IMR-90 (cell line): ENCODE measurements at regions not wholly inside any gene's neighbourhood (a gene's known extent, or its start where the extent isn't known, plus 50 kb on each side); places are given as distances from the start of the nearest gene placed in this dataset.

ENCODE experiments used
- ATAC-seq: fragments of 200-7000 bp; cut with Tn5 transposase; 2 replicates; pipeline ENCODE4 v1.9.1; 2020; ENCODE audit warnings: low read depth, mild to moderate bottlenecking, moderate library complexity
- BruUV-seq: library from RNA; stranded (reverse); fragments of 400-500 nt; replicated peaks from 2 replicates; lab custom pipeline; 2021; lab: Mats Ljungman, UMichigan
- CTCF ChIA-PET: fragments of 300-600 bp; formaldehyde crosslinking; extraction: SDS; loops from one replicate; lab custom pipeline; 2021; ENCODE audit warnings: antibody characterized with exemption; lab: Yijun Ruan, JAX
- POLR2A ChIA-PET: fragments of 300-600 bp; sonication (Branson Sonifier 250); formaldehyde crosslinking; loops from one replicate; lab custom pipeline; 2022; ENCODE audit warnings: antibody characterized with exemption; ENCODE audit not compliant: unreplicated experiment; lab: Charles Lee
- DNase-seq: peaks from one replicate; pipeline ENCODE4 v3.0.0; 2013
- H2AFZ ChIP-seq: replicated peaks from 2 replicates; pipeline ENCODE3; 2013; ENCODE audit warnings: low read length, mild to moderate bottlenecking; ENCODE audit not compliant: poor library complexity
- H2AK5ac ChIP-seq: 2 replicates; pipeline ENCODE4 v1.6.1; 2013; ENCODE audit warnings: low read depth, low read length, inconsistent platforms
- H2AK9ac ChIP-seq: replicated peaks from 2 replicates; pipeline ENCODE3; 2013; ENCODE audit warnings: mild to moderate bottlenecking, low read depth, low read length, moderate library complexity; ENCODE audit not compliant: poor library complexity
- H2BK120ac ChIP-seq: 2 replicates; pipeline ENCODE4 v1.6.1; 2013; ENCODE audit warnings: low read depth, low read length, inconsistent platforms
- H2BK15ac ChIP-seq: 3 replicates; pipeline ENCODE4 v1.6.1; 2013; ENCODE audit warnings: low read depth, low read length, inconsistent platforms
- H2BK20ac ChIP-seq: 2 replicates; pipeline ENCODE4 v1.6.1; 2013; ENCODE audit warnings: low read depth, mild to moderate bottlenecking, inconsistent platforms, low read length, moderate library complexity
- H2BK5ac ChIP-seq: 2 replicates; pipeline ENCODE4 v1.6.1; 2013; ENCODE audit warnings: mild to moderate bottlenecking, low read depth, low read length, inconsistent platforms; ENCODE audit not compliant: poor library complexity, severe bottlenecking
- H3K14ac ChIP-seq: replicated peaks from 2 replicates; pipeline ENCODE4 v1.6.1; 2013; ENCODE audit warnings: low read depth, low read length, inconsistent platforms
- H3K18ac ChIP-seq: 2 replicates; pipeline ENCODE4 v1.6.1; 2013; ENCODE audit warnings: low read depth, low read length, control low read depth
- H3K23ac ChIP-seq: 2 replicates; pipeline ENCODE4 v1.6.1; 2013; ENCODE audit warnings: low read depth, low read length, inconsistent platforms
- H3K27ac ChIP-seq: 2 replicates; pipeline ENCODE4 v1.5.1; 2013; ENCODE audit warnings: mild to moderate bottlenecking, control low read depth, low read length; ENCODE audit not compliant: insufficient read depth
- H3K27me3 ChIP-seq: 2 replicates; pipeline ENCODE4 v1.6.1; 2013; ENCODE audit warnings: low read length; ENCODE audit not compliant: control insufficient read depth, insufficient read depth
- H3K36me3 ChIP-seq: 2 replicates; pipeline ENCODE4 v1.6.1; 2013; ENCODE audit warnings: low read length, mixed read lengths; ENCODE audit not compliant: control insufficient read depth, insufficient read depth
- H3K4ac ChIP-seq: 2 replicates; pipeline ENCODE4 v1.6.1; 2013; ENCODE audit warnings: low read depth, low read length, inconsistent platforms
- H3K4me1 ChIP-seq: 2 replicates; pipeline ENCODE4 v1.6.1; 2013; ENCODE audit warnings: low read length, mixed read lengths; ENCODE audit not compliant: control insufficient read depth, insufficient read depth
- H3K4me2 ChIP-seq: 2 replicates; pipeline ENCODE4 v1.6.1; 2013; ENCODE audit warnings: low read depth, mild to moderate bottlenecking, control low read depth, low read length, moderate library complexity
- H3K4me3 ChIP-seq: 2 replicates; pipeline ENCODE4 v1.5.1; 2013; ENCODE audit warnings: low read depth, mild to moderate bottlenecking, control low read depth, low read length, moderate library complexity; ENCODE audit not compliant: insufficient read depth
- H3K56ac ChIP-seq: 2 replicates; pipeline ENCODE4 v1.6.1; 2013; ENCODE audit warnings: low read length, inconsistent platforms; ENCODE audit not compliant: insufficient read depth; ENCODE audit errors: extremely low read depth
- H3K79me1 ChIP-seq, 2 experiments: 2 replicates each; pipeline ENCODE4 v1.6.1; 2013; ENCODE audit warnings: low read length in 2 of 2, inconsistent platforms in 1 of 2, low read depth in 1 of 2
- H3K9ac ChIP-seq: 2 replicates; pipeline ENCODE4 v1.6.1; 2013; ENCODE audit warnings: low read depth, low read length, control low read depth
- H3K9me1 ChIP-seq: 2 replicates; pipeline ENCODE4 v1.6.1; 2013; ENCODE audit warnings: low read length, inconsistent platforms; ENCODE audit not compliant: insufficient read depth
- H3K9me3 ChIP-seq: 2 replicates; pipeline ENCODE4 v1.6.1; 2013; ENCODE audit warnings: low read length; ENCODE audit not compliant: control insufficient read depth, insufficient read depth
- H4K20me1 ChIP-seq: 2 replicates; pipeline ENCODE4 v1.6.1; 2013; ENCODE audit warnings: low read length, inconsistent platforms; ENCODE audit not compliant: insufficient read depth
- H4K5ac ChIP-seq: 2 replicates; pipeline ENCODE4 v1.6.1; 2013; ENCODE audit warnings: mild to moderate bottlenecking, low read depth, low read length, control low read depth
- H4K8ac ChIP-seq, 2 experiments: 2 replicates each; pipeline ENCODE4 v1.6.1; 2013; ENCODE audit warnings: low read depth in 2 of 2, low read length in 2 of 2, control low read depth in 1 of 2, inconsistent platforms in 1 of 2
- H4K91ac ChIP-seq: 2 replicates; pipeline ENCODE4 v1.6.1; 2013; ENCODE audit warnings: low read depth, low read length, inconsistent platforms; ENCODE audit not compliant: insufficient read depth
- BHLHE40 ChIP-seq: fragments of 150-350 bp; IDR thresholded peaks from 2 replicates; pipeline ENCODE4 v1.6.1; 2016; ENCODE audit warnings: mild to moderate bottlenecking, low read depth, low read length
- CEBPB ChIP-seq: IDR thresholded peaks from 2 replicates; pipeline ENCODE4 v1.6.1; 2012; ENCODE audit warnings: low read depth, low read length, improper control_type of control experiment
- CHD1 ChIP-seq: IDR thresholded peaks from 2 replicates; pipeline ENCODE4 v1.6.1; 2012; ENCODE audit warnings: low read depth, low read length, improper control_type of control experiment
- FOS ChIP-seq: fragments of 150-350 bp; IDR thresholded peaks from 2 replicates; pipeline ENCODE4 v1.6.1; 2016; ENCODE audit warnings: low read depth, low read length
- MAFK ChIP-seq: IDR thresholded peaks from 2 replicates; pipeline ENCODE4 v1.6.1; 2012; ENCODE audit warnings: low read depth, low read length, improper control_type of control experiment
- MAZ ChIP-seq: IDR thresholded peaks from 2 replicates; pipeline ENCODE4 v1.6.1; 2012; ENCODE audit warnings: low read depth, mild to moderate bottlenecking, low read length, improper control_type of control experiment, moderate library complexity, borderline replicate concordance
- MXI1 ChIP-seq: IDR thresholded peaks from 2 replicates; pipeline ENCODE4 v1.6.1; 2012; ENCODE audit warnings: low read depth, mild to moderate bottlenecking, low read length, moderate library complexity, borderline replicate concordance
- NFE2L2 ChIP-seq: fragments of 150-350 bp; IDR thresholded peaks from 2 replicates; pipeline ENCODE4 v1.6.1; 2016; ENCODE audit warnings: low read depth, mild to moderate bottlenecking, low read length
- POLR2A ChIP-seq: IDR thresholded peaks from 2 replicates; pipeline ENCODE4 v1.6.1; 2012; ENCODE audit warnings: mild to moderate bottlenecking, low read depth, low read length
- RAD21 ChIP-seq: IDR thresholded peaks from 2 replicates; pipeline ENCODE4 v1.6.1; 2012; ENCODE audit warnings: low read length, improper control_type of control experiment
- RCOR1 ChIP-seq: IDR thresholded peaks from 2 replicates; pipeline ENCODE4 v1.6.1; 2012; ENCODE audit warnings: mild to moderate bottlenecking, low read length, improper control_type of control experiment; ENCODE audit not compliant: insufficient replicate concordance
- RFX5 ChIP-seq: IDR thresholded peaks from 2 replicates; pipeline ENCODE4 v1.8.0; 2012; ENCODE audit warnings: low read depth, mild to moderate bottlenecking, low read length, moderate library complexity
- SMC3 ChIP-seq: fragments of 150-350 bp; IDR thresholded peaks from 2 replicates; pipeline ENCODE4 v1.6.1; 2016; ENCODE audit warnings: low read depth, mild to moderate bottlenecking, antibody characterized with exemption, low read length, moderate library complexity
- WGBS, 2 experiments: methylation state at CpG; one replicate each; pipeline versions ENCODE4 v1.1.5 to v1.1.7; 2013; ENCODE audit warnings: missing lambda C conversion rate in 2 of 2; ENCODE audit not compliant: insufficient read length in 1 of 2; ENCODE audit errors: extremely low coverage in 2 of 2; 5-methylcytosine and 5-hydroxymethylcytosine counted together
- dilution Hi-C: fragments of 300-500 bp; cut with HindIII; formaldehyde crosslinking; loops from one replicate; pipeline ENCODE4 v1.14.3; 2018; ENCODE audit warnings: low sequenced_read_pairs; ENCODE audit not compliant: unreplicated experiment
- in situ Hi-C: fragments of 300-500 bp; cut with MboI; formaldehyde crosslinking; loops from 3 replicates; pipeline ENCODE4 v1.14.3; 2019; ENCODE audit warnings: low sequenced_read_pairs, inconsistent platforms, mixed read lengths
- intact Hi-C: fragments of 100-400 bp; cut with micrococcal nuclease; formaldehyde crosslinking; loops from 2 replicates; pipeline ENCODE4 v1.10.0; 2022
- TF ChIP-seq, protein P1 (sequence below): conservative IDR thresholded peaks from 2 replicates; pipeline ENCODE4 v1.5.1; 2012; ENCODE audit warnings: mild to moderate bottlenecking, low read depth, low read length, improper control_type of control experiment

DNA sequence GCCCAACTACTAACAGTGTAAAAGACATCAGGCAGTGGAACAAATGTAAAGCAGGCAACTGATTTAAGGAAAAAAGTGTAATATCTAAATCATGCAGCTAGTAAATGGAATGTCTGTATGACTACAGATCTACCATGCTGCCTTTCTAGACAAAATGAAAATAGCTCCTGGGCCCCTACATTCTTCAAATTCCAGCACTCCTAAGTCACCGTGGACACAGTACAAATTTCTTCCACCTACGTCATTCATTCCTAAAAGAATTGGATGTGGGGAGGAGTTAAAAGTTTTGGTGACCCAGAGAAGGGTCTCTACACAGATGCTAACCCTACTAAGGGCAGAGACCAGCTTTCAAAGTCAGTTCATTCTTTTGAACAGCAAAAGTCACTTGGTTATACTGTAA lies 137.2 kb upstream of the ARHGEF9 start:
- in situ Hi-C loops (no loop called here), intact Hi-C loops (no loop called here), dilution Hi-C loops (no loop called here)
- H2AFZ ChIP-seq, result no peak overlapping the region
- H3K27ac ChIP-seq, result no peak overlapping the region
- peak overlapping the region; percentile 65; the same call in 1 of the 2 replicates for H3K18ac ChIP-seq
- H3K9me3 ChIP-seq, result no peaks in the 10 kb centered on the region
- no peak for TF ChIP-seq RCOR1
- no peak for TF ChIP-seq RFX5
- TF ChIP-seq NFE2L2, result no peak
- no peak for TF ChIP-seq CHD1
- TF ChIP-seq FOS, result no peak
- no peak for TF ChIP-seq RAD21
- TF ChIP-seq MAFK, result no peak
- TF ChIP-seq BHLHE40, result no peak
- no peak for TF ChIP-seq MXI1
- TF ChIP-seq CEBPB, result no peak
- no peak for TF ChIP-seq POLR2A
- TF ChIP-seq MAZ, result no peak
- TF ChIP-seq, protein P1, sequence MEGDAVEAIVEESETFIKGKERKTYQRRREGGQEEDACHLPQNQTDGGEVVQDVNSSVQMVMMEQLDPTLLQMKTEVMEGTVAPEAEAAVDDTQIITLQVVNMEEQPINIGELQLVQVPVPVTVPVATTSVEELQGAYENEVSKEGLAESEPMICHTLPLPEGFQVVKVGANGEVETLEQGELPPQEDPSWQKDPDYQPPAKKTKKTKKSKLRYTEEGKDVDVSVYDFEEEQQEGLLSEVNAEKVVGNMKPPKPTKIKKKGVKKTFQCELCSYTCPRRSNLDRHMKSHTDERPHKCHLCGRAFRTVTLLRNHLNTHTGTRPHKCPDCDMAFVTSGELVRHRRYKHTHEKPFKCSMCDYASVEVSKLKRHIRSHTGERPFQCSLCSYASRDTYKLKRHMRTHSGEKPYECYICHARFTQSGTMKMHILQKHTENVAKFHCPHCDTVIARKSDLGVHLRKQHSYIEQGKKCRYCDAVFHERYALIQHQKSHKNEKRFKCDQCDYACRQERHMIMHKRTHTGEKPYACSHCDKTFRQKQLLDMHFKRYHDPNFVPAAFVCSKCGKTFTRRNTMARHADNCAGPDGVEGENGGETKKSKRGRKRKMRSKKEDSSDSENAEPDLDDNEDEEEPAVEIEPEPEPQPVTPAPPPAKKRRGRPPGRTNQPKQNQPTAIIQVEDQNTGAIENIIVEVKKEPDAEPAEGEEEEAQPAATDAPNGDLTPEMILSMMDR, result no peak
- no peak for TF ChIP-seq SMC3
- H3K14ac ChIP-seq, result no peak overlapping the region
- no peaks in the 10 kb centered on the region for H3K9me1 ChIP-seq
- no peaks in the 10 kb centered on the region for H4K20me1 ChIP-seq
- CTCF ChIA-PET, result interaction anchor here (0.6 to 0.7 kb wide), 2 partner anchors 278 to 573 kb away, joined by 3 read pairs; no protein-coding TSS in a partner anchor
- H3K4me2 ChIP-seq, result no peak overlapping the region
- H4K91ac ChIP-seq, result no peak overlapping the region
- peak overlapping the region; percentile 73 for H2BK5ac ChIP-seq
- H3K23ac ChIP-seq, result no peak overlapping the region
- no peak overlapping the region for H2BK120ac ChIP-seq
- DNase-seq (peak; percentile 22), ATAC-seq (peak; percentile 37; the same call in 1 of the 2 replicates)
- no peak overlapping the region for H2BK20ac ChIP-seq
- H3K36me3 ChIP-seq, result no peaks in the 10 kb centered on the region
- no peak overlapping the region for H3K4me3 ChIP-seq
- WGBS, 2 experiments, result no CpG with 5 or more reads among the region's 2 CpGs
- H2BK15ac ChIP-seq, result no peak overlapping the region
- H2AK5ac ChIP-seq, result no peak overlapping the region
- no peak overlapping the region for H2AK9ac ChIP-seq
- peak overlapping the region in 1 of 2 experiments; percentile 29; a peak in 1 of 4 replicates for H4K8ac ChIP-seq
- no peaks in the 10 kb centered on the region for H3K4me1 ChIP-seq
- H3K27me3 ChIP-seq, result no peaks in the 10 kb centered on the region
- POLR2A ChIA-PET, result no interaction called here
- no peak overlapping the region for H3K4ac ChIP-seq
- H4K5ac ChIP-seq, result no peak overlapping the region; the same call in 1 of the 2 replicates
- no peaks in the 10 kb centered on the region for H3K79me1 ChIP-seq
- no TSS peak for BruUV-seq
- no peak overlapping the region for H3K9ac ChIP-seq
- no peak overlapping the region for H3K56ac ChIP-seq
